Ovary (tissue), 3 donors: ENCODE measurements at regions not wholly inside any gene's neighbourhood (a gene's known extent, or its start where the extent isn't known, plus 50 kb on each side); places are given as distances from the start of the nearest gene placed in this dataset.

Source experiments
- POLR2A ChIP-seq: fragments of 450-650 bp; IDR thresholded peaks from one replicate; pipeline ENCODE4 v1.6.1; 2017; ENCODE audit warnings: antibody characterized with exemption, mild to moderate bottlenecking, moderate library complexity
- TF ChIP-seq, protein P1 (sequence below), 3 donors: fragments of 450-650 bp in 2 of 3; fragments of 200-600 bp in 1 of 3; IDR thresholded peaks; one replicate each; pipeline versions ENCODE4 v1.5.1 to v1.8.0; 2016 to 2022; ENCODE audit warnings: antibody characterized with exemption in 3 of 3, mild to moderate bottlenecking in 1 of 3
- donor health status: DM: no; HTN: no; CAD: no.

DNA sequence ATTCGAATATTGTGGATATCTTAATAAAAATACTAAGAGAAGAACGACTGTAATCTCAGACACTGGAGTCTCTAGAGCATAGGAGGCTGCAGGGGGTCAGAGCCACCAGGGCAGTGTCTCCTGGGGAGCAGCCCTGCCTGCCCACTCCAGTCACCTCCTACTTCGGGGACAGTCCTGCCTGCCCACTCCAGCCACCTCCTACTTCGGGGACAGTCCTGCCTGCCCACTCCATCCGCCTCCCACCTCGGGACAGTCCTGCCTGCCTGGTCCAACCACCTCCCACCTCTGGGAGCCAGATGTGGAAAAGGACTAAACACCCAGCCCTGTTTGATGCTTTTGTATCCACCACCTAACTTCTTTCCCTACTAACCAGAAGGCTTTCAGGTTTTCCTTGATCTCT lies 350.1 kb upstream of the SMIM21 start:
- TF ChIP-seq POLR2A, result no peak
- TF ChIP-seq, protein P1, sequence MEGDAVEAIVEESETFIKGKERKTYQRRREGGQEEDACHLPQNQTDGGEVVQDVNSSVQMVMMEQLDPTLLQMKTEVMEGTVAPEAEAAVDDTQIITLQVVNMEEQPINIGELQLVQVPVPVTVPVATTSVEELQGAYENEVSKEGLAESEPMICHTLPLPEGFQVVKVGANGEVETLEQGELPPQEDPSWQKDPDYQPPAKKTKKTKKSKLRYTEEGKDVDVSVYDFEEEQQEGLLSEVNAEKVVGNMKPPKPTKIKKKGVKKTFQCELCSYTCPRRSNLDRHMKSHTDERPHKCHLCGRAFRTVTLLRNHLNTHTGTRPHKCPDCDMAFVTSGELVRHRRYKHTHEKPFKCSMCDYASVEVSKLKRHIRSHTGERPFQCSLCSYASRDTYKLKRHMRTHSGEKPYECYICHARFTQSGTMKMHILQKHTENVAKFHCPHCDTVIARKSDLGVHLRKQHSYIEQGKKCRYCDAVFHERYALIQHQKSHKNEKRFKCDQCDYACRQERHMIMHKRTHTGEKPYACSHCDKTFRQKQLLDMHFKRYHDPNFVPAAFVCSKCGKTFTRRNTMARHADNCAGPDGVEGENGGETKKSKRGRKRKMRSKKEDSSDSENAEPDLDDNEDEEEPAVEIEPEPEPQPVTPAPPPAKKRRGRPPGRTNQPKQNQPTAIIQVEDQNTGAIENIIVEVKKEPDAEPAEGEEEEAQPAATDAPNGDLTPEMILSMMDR (IDR thresholded peaks at IDR 0.05), result no peak
